ENCODE measurements at regions not wholly inside any gene's neighbourhood (a gene's known extent, or its start where the extent isn't known, plus 50 kb on each side); places are given as distances from the start of the nearest gene placed in this dataset.

DNA sequence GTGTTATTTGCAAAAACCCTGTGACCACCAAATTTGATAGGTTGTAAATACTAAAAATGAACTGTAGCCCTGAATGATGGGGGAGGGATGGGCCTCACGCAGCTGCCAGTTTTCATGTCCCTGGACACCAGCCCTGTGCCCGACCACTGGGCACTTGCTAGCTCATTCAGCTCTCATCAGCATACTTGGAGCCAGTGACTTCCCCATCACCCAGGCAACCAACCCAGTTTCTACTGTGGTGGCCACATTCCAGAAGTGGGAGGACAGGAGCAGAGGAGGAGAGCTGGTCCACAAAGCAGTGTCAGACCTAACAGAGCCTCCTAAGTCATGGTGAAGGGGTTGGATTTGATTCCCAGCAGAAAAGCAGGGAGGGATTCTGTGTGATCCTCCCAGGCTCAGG is 128.2 kb downstream of the CPEB2 start:
- DNase-seq, result no peak

DNA sequence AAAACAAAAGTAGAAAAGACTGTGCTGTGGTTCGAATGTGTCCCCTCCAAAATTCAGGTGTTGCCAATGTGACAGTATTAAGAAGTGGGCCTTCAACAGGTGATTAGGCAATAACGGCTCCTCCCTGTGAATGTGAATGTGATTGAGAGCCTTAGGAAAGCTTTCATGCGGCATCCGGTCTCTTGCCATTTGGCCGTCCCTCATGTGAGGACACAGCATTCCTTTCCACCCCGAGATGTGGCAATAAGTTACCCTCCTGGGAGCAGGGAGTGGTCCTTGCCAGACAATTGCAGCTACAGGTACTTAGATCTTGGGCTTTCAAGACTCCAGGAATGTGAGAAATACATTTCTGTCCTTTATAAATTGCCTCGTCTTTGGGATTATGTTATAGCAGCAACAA is 129.3 kb downstream of the CPEB2 start:
- no peak for DNase-seq

DNA sequence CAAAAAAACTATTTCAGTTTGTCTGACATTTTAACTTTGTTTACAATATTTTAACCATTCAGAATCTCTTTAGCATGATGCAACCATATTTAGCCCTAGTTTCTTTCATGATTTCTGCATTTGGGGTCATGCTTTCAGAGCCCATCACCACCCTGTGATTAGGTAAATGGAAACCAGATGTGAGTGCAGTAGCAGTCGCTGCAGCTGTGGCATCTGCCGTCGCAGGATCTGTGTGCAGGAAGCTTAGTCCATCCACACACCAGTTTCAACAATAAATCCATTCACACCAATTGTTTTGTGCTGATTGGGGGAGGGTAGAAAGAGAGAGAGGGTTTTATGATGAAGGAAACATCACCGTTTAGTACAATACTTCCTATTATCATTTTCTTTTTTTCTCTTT is 130.5 kb downstream of the CPEB2 start:
- no peak for DNase-seq

DNA sequence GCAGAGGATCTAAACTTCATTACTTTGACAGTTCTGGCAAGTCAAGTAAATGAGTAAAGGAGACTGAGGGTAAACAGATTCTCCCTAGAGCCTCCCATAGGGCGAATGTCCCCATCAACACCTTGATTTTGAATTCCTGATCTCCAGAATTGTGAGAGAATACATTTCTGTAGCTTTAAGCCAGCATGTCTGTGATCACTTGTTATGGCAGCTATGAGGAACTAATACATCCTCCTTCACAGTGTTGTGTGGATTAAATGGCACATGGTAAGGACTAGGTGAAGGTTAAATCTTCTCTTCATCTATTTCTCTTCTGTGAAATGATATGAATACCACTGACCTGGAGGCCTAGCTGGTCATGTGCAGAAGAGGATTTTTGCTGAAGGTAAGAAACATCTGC is 137.3 kb downstream of the CPEB2 start:
- no peak for DNase-seq

DNA sequence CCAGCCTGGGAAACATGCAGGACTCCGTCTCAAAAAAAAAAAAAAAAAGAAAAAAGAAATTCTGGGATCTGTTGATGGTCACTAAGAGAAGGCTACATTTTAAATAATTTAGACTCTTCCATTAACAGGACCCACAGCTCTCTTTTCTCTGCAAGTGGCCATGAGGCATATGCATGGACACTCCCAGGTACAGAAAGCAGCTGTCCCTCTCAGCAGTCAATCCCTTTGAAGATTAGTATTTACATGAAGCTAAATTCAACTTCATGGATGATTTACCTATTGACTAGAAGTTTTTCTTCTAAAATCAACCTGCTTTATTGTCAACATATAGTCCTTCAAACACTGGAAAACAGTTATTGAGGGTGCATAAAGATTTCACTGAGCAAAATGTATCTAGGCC is 139.9 kb downstream of the CPEB2 start:
- no peak for DNase-seq

DNA sequence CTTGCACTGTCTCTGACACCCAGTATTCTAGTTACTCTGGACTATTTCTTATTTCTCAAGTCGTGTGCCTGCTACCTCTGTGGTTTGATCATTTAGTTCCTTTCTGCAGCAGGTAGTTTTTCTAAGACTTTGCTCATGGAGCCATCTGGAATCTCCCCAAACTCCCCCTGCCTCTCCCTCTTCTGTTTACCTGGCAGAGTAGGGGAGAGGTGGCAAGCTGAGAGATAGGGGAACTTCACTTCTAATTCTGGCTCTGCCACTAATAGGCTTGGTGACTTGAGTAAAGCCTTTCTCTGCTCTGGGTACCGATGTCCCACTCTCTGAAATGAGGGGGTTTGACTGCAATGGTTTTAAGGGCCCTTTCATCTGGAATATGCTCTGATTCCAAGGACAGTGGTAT is 141.3 kb downstream of the CPEB2 start:
- DNase-seq, result no peak

DNA sequence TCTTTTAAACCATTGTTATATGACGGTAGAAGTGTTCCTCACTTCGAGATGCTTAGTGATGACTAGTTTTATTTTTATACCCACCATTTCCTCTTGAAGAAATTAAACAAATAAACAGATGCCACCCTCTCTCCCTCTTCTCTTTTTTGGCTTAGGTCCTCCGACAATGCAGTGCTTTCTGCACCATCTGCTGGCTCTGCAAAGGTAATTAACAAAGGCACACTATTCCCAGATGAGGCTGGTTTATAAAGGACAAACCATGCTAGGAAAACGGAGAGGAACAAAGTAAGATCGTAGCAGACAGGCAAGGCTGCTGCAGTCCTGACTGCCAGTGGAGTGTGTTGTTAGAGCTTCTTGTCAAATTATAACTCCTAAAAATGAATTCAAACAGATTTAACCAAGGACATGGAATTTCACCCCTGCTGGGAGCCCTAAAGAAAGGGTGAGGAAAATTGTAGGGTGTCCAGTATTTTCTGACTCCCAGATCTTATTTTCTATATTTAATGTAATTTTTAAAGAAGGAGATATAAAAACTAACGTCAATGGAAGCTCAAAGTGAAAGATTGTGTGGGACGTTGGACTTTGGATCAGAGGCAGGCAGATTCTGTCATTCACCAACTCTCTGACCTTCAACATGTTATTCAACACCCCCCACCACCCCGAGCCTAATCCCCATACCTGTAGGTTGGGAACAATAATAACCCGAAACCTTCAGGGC is 142.1 kb downstream of the CPEB2 start:
- no peak for DNase-seq

DNA sequence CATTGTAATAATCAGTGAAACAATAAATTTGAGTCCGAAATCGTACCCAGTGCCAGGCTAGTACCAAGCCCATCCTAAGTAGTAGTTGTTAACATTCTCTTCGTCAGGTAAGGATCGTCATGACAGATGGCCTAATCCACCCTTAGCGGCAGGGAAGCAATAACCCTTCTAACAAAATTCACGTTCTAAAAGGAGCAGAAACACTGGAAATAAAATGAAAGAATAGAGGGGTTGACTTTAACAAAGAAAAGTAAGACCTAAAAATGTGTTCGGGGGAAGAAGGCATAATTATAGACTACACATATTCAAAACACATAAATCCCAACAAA is 142.7 kb downstream of the CPEB2 start:
- DNase-seq, result no peak

DNA sequence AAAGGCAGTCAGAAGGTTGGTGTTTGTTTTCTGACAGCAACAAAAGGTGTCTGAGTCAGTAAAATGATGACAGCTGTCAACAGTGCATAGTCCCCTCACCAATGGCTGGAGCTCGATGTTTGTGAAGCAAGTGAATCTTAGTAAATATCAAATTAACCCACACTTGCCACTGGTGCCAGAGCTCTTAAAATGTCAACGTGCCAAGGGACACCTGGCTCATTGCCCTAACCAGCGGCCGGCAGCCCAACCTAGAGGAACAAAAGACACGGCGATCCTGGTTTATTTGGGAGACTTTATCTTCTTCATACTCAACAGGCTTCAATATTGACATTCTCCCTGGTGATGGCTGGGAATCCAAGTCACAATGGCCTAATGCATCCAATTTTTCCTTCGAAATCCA is 143.4 kb downstream of the CPEB2 start:
- DNase-seq, result no peak

DNA sequence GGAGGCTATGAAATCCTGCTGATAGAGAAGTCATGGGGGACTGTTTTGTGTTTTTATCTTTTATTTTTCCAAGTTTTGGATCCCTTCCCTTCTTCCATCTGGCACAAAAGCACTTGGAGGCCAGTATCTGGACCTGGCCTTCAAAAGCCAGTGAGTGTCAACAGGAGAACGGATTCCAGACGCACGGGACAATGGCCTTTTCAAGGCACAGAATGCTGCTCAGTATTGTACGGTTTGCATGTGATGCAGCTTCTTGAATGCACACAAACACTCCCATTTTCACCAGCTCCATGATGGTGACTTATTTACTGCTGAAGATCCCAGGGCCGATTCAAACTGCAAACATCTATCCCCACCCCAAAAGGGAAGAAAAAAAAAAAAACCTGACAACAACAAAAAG is 145.4 kb downstream of the CPEB2 start:
- DNase-seq, result no peak

DNA sequence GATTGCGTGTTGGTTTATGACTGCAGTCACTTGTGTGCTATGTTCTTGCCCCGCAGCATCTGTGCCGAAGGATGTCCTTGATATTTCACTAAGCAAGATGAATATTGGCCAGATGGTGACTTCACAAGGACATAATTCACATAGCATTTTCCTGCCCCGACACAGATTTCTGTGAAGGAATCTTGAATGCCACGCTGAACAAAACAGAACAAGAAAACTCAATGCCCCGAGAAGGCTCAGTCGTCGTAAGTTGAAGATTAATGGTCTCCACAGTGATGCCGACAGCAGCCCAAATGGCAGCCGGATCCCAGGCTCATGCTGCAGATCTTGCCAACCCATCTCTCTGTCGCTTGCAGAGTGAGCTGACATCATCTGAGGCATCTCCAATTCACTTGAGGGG is 145.9 kb downstream of the CPEB2 start:
- no peak for DNase-seq

DNA sequence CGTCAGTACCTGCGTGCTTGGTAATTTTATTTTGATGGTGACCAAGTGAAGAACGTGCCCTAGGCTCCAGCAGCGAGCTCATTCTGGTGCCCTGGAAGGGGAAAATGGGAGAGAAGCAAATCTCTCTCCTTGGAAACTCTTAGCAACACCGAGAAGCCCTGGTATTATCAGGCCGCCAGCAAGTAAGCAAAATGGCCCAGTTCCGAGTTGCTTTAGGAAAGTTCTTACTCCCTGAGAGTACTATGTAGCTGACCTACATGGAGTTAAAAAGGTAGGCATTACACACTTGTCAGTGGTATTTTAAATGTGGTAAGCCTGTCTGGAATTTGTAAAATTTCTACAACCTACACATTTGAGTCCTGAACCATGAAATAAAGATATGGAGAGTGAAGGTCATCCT is 146.4 kb downstream of the CPEB2 start:
- no peak for DNase-seq

DNA sequence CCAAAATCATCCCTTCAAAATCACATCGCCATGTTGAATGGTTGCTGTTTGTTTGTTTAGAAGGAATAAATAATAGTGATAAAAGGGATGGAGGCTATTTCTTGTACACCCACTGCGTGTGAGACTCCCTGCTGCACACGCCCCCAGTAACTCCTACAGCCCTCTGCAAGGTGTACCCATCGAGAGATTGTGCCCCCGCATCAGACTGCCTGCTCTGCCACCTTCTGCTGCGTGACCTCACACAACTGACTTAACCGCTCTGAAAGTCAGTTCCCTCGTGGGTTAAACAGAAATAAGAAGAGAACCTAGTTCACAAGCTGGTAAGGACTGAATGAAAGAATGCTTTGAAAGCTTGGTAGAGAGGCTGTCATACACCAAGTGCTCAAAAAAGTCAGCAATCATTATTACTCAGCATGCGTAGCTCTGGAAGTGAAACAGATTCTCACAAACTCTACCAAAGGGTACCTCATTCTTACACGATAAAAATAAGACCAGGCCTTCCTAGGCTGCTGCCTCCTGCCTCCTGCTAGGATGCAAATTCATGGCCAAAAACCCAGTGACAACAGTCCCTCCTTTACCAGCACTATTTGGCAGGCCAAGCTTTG is 147.1 kb downstream of the CPEB2 start:
- DNase-seq, result no peak

DNA sequence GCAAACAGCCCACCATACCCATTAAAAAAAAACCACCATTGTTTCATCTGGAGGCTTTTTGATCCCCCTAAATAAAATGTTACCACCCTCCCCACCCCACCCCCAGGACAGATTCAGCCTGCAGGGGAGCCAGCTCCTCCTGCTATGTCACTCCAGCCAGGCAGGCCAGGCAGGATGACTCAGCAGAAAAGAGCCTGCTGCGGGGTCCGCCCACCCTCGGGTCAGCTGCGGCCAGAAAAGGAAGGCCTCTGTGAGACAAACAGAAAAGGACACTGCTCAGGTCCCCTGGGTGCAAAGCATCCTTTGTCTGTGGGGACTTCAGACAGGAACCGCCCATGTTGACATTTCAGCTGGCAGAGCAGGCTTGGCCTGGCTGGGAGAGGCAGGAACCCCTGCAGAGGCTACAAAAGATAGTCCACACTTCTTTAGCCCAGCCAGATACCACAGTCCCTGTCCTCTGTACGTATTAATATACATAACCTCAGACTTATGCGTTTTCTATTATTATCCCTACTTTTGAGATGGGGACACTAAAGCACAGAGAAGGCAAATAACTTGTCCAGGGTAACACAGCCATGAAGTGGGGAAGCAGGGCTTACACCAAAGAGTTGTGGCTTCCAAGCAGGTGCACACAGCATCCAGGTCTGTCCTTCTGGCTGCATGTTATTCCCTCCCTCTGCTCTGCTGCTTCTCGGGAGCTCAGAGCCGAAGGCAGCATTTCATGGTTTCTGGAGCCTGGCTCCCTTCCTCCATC is 147.7 kb downstream of the CPEB2 start:
- no peak for DNase-seq

DNA sequence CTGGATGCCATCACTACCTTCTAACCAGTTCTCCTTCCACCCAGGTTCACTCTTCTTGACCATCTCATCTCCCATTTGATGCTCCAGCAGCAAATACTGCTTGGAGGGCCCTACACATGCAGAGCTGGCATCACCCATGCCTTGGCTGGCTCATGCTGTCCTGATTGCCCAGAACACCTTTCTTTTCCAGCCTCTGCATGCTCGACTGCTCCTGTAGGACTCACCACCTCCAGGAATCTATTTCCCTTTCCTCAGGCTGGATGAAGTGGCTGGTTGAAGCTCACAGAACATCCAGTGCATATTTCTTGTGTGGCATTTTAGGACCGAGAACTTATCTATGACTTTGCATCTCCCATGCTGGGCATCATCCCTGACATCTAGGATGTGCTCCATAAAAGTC is 148.3 kb downstream of the CPEB2 start:
- DNase-seq, result no peak

DNA sequence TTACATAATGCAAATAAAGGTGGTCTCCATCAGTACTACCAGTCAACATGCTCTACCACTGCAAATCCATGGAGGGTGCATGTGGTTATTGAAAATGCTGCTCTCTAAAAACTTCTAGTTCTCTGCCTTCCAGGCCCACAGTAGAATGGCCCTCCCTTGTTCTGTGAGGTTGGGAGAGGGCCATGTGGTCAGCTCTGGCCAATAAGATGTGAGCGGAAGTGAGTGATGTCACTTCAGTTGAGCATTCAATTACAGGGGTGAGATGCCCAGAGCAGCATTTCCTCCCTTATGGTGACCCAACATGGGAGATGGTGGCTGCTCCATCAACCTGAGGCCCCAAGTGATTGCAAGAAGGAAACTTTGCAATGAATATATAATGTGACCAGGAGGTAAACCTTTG is 148.8 kb downstream of the CPEB2 start:
- DNase-seq, result no peak

DNA sequence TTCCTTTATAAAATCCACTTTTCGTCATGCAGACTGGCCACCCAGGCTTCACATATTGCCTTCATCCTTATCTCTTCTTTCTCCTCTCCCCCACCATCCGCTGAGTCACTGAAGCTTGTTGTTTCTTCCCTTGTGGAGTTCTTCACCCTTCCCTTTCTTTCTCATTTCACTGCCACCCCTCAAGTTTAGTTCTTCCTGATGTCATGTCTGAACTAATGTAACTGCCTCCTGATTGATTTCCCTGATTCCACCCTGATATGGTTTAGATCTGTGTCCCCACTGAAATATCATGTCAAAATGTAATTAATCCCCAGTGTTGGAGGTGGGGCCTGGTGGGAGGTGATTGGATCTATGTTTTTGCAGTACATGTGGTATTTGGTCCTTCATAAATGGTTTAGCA is 151.4 kb downstream of the CPEB2 start:
- DNase-seq, result no peak

DNA sequence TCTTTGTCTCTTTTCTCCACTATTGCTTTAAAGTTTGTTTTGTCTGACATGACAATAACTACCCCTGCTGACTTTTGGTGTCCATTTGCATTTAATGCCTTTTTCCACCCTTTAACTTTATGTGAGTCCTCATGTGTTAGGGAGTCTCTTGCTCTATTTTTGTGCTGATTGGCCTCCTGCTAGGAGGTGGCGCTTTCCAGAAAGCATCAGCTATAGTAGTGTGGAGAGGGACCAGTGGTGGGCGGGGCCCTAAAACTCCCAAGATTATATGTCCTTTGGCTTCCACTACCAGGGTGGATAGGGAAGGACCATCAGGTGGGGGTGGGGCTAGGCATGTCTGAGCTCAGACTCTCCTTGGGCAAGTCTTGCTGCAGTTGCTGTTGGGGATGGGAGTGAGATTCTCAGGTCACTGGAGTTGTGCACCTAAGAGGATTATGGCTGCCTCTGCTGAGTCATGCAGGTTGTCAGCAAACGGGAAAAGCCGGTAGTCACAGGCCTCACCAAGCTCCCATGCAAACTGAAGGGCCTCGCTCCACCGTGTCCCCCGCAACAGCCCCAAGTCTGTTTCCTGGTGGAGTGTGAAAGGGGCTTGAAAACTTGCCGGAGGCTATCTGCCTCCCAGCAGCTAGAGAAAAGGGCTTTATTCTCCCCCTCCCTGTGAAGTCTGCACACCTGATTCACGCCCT is 156.3 kb downstream of the CPEB2 start:
- DNase-seq, result no peak

DNA sequence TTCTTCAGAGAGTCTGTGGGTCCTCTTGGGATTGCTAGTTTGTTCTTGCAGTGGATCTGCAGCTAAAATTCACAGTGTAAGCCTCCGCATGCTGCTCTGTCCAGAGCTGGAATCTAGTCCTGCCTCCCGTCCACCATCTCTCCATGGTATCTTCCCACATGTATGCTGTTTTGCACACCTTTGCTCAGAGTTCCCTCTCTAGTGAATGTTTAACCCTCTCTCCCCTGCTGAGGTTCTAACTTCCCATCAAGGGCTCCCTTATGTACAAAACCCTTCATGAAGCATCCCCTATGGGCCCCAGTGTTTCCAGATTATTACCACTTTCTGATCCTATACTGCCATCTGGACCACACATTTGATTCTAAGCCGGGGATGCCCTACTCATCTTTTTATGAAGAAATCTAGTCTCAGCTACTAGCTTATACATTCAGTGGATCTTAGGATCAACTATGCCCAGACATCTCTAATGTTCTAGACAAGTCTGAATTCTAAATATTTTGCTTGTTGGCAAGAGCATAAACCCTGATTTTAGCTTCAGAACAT is 157.3 kb downstream of the CPEB2 start:
- no peak for DNase-seq

DNA sequence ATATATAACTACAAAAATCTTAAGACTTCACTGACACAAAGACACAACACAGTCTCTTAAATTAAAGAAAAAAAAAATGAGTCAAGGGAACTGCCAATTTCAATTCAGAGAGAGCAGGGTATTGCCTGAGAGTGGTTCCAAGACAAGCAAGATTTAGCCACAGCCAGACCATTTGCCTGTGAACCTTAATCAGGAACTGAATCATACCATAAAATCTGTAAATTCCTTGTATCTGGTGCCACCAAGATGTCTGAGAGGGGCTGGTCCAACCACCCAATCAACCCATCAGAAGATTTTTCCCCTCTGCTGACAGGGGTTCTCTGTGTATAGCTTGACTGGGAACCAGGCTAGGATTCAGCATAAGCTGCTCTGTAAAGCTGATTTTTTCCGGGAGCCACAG is 159.2 kb downstream of the CPEB2 start:
- DNase-seq, result no peak

DNA sequence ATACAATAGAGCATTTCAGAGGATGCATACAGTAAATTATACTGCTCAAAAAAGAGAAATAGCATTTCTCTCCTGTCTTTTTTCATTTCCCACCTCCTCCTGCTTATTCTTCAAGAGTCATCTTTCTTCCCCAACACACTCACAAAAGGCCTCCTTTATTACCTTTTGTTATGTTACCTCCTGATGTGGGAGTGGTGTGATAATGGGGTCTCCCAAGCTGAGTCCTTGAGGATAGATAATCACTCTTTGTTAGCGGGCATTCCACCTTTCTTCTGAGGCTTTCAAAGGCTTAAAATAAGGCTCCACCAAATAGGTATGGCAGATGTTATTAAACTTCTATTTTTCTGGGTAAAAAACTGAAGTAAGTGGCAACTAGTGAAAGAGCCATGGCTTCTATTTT is 159.8 kb downstream of the CPEB2 start:
- no peak for DNase-seq

DNA sequence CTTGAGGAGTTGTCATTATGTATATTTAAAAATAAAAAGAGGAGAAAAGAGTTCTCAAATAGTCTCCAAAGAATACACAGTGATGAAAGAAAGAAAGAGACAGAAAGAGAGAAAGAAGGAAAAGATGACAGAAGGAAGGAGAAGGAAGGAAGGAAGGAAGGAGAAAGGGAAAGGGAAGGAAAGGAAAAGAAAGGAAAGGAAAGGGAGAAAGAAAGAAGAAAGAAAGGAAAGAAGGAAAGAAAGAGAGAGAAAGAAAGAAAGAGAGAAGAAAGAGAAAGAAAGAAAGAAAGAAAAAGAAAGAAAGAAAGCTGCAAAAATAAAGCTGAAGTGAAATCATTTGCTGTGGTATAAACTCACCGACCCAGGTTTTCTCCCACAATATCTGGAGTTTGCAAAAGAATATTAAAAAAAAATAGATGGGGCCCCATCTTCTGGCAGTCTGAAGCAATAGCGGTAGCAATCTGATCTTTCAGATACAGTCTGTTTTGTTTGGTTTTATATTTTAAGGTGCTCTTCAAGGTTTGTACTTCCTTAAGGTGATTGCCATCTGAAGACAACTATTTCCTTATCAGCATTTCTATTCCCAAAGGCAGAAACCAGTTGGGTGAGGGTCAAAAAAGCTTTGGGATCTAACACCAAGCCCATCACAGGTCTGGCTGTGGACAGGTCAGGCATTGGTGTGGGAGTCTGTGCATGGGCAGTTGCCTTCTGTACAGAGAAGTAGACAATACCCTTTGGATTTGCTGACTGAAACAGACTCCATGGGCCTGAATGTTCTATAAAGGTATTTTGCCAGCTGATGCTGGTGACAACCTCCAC is 160.4 kb downstream of the CPEB2 start:
- DNase-seq, result no peak

DNA sequence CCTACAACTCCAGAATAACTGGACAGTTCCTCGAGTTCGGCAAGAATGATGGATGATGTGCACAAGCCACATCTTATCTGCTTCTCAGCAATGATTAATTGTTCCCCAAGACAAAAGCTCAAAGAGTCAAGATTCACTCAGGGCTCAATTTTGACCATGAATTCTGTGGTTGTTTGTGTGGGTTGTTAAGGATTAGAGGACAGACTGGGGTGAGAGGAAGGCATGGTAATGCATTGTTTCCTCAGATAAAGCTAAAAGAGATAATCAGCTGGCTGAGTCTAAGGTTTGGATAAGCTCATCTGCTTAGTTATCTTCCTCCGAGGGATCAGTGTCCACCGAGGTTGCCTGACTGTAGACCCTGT is 161.0 kb downstream of the CPEB2 start:
- no peak for DNase-seq
